ENCODE measurements at regions not wholly inside any gene's neighbourhood (a gene's known extent, or its start where the extent isn't known, plus 50 kb on each side); places are given as distances from the start of the nearest gene placed in this dataset.
A peak's percentile ranks its signal among the peaks of the same experiment; 100 is the strongest.

GRCh38 chr16:63372815-63373214 lies 1336.6 kb upstream of the CDH8 start:
- DNase-seq (ENCODE audit: low read depth) = no peak

GRCh38 chr16:63372283-63372682 lies 1336.0 kb upstream of the CDH8 start:
- DNase-seq (ENCODE audit: low read depth) = no peak

- DNase-seq (ENCODE audit: low read depth) = no peak
Observed at GRCh38 chr16:63365649-63366304, 1329.5 kb upstream of the CDH8 start.

GRCh38 chr16:63363738-63364137 lies 1327.5 kb upstream of the CDH8 start:
- DNase-seq (ENCODE audit: low read depth) = no peak

GRCh38 chr16:63361032-63361624 lies 1324.9 kb upstream of the CDH8 start:
- peak; percentile 61 for DNase-seq (ENCODE audit: low read depth)

GRCh38 chr16:63349961-63350360 lies 1313.7 kb upstream of the CDH8 start:
- no peak for DNase-seq (ENCODE audit: low read depth)

GRCh38 chr16:63346000-63346399 lies 1309.8 kb upstream of the CDH8 start:
- DNase-seq (ENCODE audit: low read depth) = no peak

- DNase-seq (ENCODE audit: low read depth) = no peak
Observed at GRCh38 chr16:63337264-63337663, 1301.0 kb upstream of the CDH8 start.

- DNase-seq (ENCODE audit: low read depth) = no peak
Observed at GRCh38 chr16:63331111-63331510, 1294.9 kb upstream of the CDH8 start.

- DNase-seq (ENCODE audit: low read depth) = no peak
Observed at GRCh38 chr16:63326736-63327339, 1290.6 kb upstream of the CDH8 start.

- DNase-seq (ENCODE audit: low read depth) = no peak
Observed at GRCh38 chr16:63323722-63324705, 1287.8 kb upstream of the CDH8 start.

- DNase-seq (ENCODE audit: low read depth) = no peak
Observed at GRCh38 chr16:63323055-63323454, 1286.8 kb upstream of the CDH8 start.

- no peak for DNase-seq (ENCODE audit: low read depth)
Observed at GRCh38 chr16:63315229-63315628, 1279.0 kb upstream of the CDH8 start.

GRCh38 chr16:63312346-63312745 lies 1276.1 kb upstream of the CDH8 start:
- no peak for DNase-seq (ENCODE audit: low read depth)

GRCh38 chr16:63311313-63311712 lies 1275.1 kb upstream of the CDH8 start:
- no peak for DNase-seq (ENCODE audit: low read depth)

GRCh38 chr16:63302811-63303210 lies 1266.6 kb upstream of the CDH8 start:
- no peak for DNase-seq (ENCODE audit: low read depth)

GRCh38 chr16:63301349-63301748 lies 1265.1 kb upstream of the CDH8 start:
- DNase-seq (ENCODE audit: low read depth) = no peak

GRCh38 chr16:63298993-63299392 lies 1262.8 kb upstream of the CDH8 start:
- no peak for DNase-seq (ENCODE audit: low read depth)

- DNase-seq (ENCODE audit: low read depth) = no peak
Observed at GRCh38 chr16:63292036-63292435, 1255.8 kb upstream of the CDH8 start.

GRCh38 chr16:63289834-63290460 lies 1253.7 kb upstream of the CDH8 start:
- peak; percentile 4 for DNase-seq (ENCODE audit: low read depth)

GRCh38 chr16:63287401-63287800 lies 1251.2 kb upstream of the CDH8 start:
- no peak for DNase-seq (ENCODE audit: low read depth)

- DNase-seq (ENCODE audit: low read depth) = no peak
Observed at GRCh38 chr16:63283721-63284120, 1247.5 kb upstream of the CDH8 start.
